Gastroesophageal sphincter (tissue), 4 donors: ENCODE measurements at regions not wholly inside any gene's neighbourhood (a gene's known extent, or its start where the extent isn't known, plus 50 kb on each side); places are given as distances from the start of the nearest gene placed in this dataset.

Experiments used
- ATAC-seq: fragments of 150-250 bp; one replicate; pipeline ENCODE4 v1.9.1; 2016; ENCODE audit warnings: mild to moderate bottlenecking, moderate library complexity
- H3K27ac ChIP-seq, 4 donors: fragments of 200-600 bp; sonication (generic) in 3 of 4; 1 replicate in 3 of 4; 2 replicates in 1 of 4; pipeline ENCODE4 v1.5.1; 2016 to 2019
- H3K27me3 ChIP-seq: fragments of 200-600 bp; sonication (generic); one replicate; pipeline ENCODE4 v1.5.1; 2019
- H3K36me3 ChIP-seq, 2 donors: fragments of 200-600 bp; sonication (generic); one replicate each; pipeline ENCODE4 v1.5.1; 2019; ENCODE audit warnings: control low read depth in 1 of 2
- H3K4me1 ChIP-seq, 3 donors: fragments of 200-600 bp; sonication (generic); 1 replicate in 2 of 3; 2 replicates in 1 of 3; pipeline ENCODE4 v1.5.1; 2016 to 2019; ENCODE audit warnings: control low read depth in 2 of 3
- H3K4me3 ChIP-seq, 2 donors: fragments of 200-600 bp; sonication (generic); one replicate each; pipeline ENCODE4 v1.5.1; 2019; ENCODE audit warnings: mild to moderate bottlenecking in 1 of 2, moderate library complexity in 1 of 2
- H3K9me3 ChIP-seq, 3 donors: fragments of 200-600 bp; sonication (generic); one replicate each; pipeline ENCODE4 v1.5.1; 2017 to 2019; ENCODE audit warnings: control low read depth in 2 of 3
- EP300 ChIP-seq: sonication (generic); formaldehyde crosslinking; IDR thresholded peaks from one replicate; pipeline ENCODE4 v1.6.1; 2017; ENCODE audit warnings: antibody characterized with exemption, mild to moderate bottlenecking
- POLR2A ChIP-seq, 2 donors: fragments of 450-650 bp; IDR thresholded peaks; one replicate each; pipeline ENCODE4 v1.6.1; 2017; ENCODE audit warnings: antibody characterized with exemption in 2 of 2, mild to moderate bottlenecking in 2 of 2, moderate library complexity in 1 of 2
- POLR2AphosphoS5 ChIP-seq: sonication (generic); formaldehyde crosslinking; IDR thresholded peaks from one replicate; pipeline ENCODE4 v1.6.1; 2017; ENCODE audit warnings: antibody characterized with exemption
- WGBS, 2 donors: methylation state at CpG; one replicate each; pipeline ENCODE4 v1.1.5; 2018; ENCODE audit warnings: low coverage in 1 of 2; 5-methylcytosine and 5-hydroxymethylcytosine counted together
- TF ChIP-seq, protein P1 (sequence below), 4 experiments: fragments of 200-600 bp in 2 of 4; fragments of 450-650 bp in 2 of 4; sonication (generic) in 1 of 4; IDR thresholded peaks; one replicate each; pipeline ENCODE4 v1.5.1; 2017 to 2019; ENCODE audit warnings: antibody characterized with exemption in 4 of 4, mild to moderate bottlenecking in 2 of 4, moderate library complexity in 2 of 4

DNA sequence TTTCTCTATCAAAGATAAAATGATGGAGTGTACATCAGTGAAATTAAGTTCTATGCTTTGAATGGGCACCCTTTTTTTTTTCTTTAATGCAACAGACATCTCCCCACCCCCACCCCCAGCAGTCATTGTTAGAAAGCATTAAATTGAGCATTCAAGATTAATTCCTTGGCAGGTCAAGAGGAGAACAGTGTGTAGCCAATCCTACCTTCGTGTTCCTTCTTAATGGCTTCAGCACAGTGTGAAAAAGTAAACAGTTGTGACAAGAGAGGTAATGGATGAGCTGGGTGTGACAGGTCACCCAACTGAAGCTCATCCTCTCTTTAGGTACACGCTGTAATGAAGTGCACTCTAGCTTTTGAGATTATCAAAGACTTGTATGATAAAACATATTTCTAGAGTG lies 198.5 kb upstream of the RARB start:
- H3K36me3 ChIP-seq: no peaks in the 10 kb centered on the region
- TF ChIP-seq POLR2AphosphoS5 (no peak), EP300 (no peak), POLR2A (IDR thresholded peaks at IDR 0.05) (no peak)
- TF ChIP-seq, protein P1, sequence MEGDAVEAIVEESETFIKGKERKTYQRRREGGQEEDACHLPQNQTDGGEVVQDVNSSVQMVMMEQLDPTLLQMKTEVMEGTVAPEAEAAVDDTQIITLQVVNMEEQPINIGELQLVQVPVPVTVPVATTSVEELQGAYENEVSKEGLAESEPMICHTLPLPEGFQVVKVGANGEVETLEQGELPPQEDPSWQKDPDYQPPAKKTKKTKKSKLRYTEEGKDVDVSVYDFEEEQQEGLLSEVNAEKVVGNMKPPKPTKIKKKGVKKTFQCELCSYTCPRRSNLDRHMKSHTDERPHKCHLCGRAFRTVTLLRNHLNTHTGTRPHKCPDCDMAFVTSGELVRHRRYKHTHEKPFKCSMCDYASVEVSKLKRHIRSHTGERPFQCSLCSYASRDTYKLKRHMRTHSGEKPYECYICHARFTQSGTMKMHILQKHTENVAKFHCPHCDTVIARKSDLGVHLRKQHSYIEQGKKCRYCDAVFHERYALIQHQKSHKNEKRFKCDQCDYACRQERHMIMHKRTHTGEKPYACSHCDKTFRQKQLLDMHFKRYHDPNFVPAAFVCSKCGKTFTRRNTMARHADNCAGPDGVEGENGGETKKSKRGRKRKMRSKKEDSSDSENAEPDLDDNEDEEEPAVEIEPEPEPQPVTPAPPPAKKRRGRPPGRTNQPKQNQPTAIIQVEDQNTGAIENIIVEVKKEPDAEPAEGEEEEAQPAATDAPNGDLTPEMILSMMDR (IDR thresholded peaks at IDR 0.05): no peak
- H3K4me1 ChIP-seq: peaks cover 0 to 9% (median 0%) of the 10 kb centered on the region in 3 donors
- no peak overlapping the region for H3K27ac ChIP-seq
- no peaks in the 10 kb centered on the region for H3K9me3 ChIP-seq
- 22 to 60% methylated on average over 1 to 2 of the region's 2 CpGs for WGBS, 2 donors
- no peak for ATAC-seq
- H3K4me3 ChIP-seq: no peak overlapping the region
- no peaks in the 10 kb centered on the region for H3K27me3 ChIP-seq

DNA sequence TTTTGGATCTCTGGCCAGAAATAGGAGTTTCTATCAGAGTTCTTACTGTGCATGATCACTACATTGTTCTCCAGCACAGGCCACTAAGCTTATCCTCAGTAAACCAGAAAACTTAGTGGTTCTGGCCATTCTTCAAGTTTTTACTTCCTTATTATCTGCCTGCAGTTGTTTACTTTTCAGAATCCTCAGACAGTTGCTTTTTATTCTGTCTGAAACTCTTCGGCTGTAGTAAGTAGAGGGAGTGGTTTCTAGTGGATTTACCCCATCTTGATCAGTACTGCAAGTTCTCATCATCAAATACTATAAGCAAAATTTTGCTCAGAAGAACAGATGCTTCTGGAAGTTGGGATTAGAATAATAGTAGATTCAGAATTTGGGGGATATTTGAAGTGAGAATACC lies 193.0 kb upstream of the RARB start:
- WGBS, 2 donors: 0 to 8% methylated on average over 1 of the region's 1 CpG
- TF ChIP-seq EP300 (no peak), POLR2AphosphoS5 (no peak), POLR2A (IDR thresholded peaks at IDR 0.05) (no peak)
- TF ChIP-seq, protein P1 (IDR thresholded peaks at IDR 0.05): no peak
- Histone ChIP-seq H3K9me3 (no peaks in the 10 kb centered on the region), H3K36me3 (no peaks in the 10 kb centered on the region), H3K27ac (no peak overlapping the region), H3K27me3 (no peaks in the 10 kb centered on the region), H3K4me1 (peaks cover 0 to 11% (median 0%) of the 10 kb centered on the region in 3 donors), H3K4me3 (no peak overlapping the region)
- ATAC-seq: no peak

DNA sequence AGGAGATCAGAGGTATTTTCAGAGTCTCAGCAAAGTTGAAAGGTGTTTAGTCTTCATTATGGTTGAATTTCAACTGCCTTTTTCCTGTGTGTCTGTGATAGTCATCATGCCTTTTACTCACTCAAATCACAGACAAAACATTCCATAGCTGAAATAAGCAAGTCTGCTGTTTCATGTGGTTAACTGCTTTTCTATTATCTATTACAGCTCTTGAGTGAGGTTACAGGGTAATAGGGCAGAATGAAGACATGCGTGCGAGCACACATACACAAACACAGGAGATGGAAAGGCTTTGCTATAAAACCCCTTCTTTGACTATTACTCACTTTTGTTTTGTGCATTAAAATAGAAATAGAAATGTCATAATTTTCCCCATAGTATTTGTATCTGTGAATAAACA lies 192.6 kb upstream of the RARB start:
- H3K27me3 ChIP-seq: no peaks in the 10 kb centered on the region
- no peak overlapping the region for H3K4me3 ChIP-seq
- no peak overlapping the region for H3K27ac ChIP-seq
- no peak for ATAC-seq
- WGBS, 2 donors: 72 to 87% methylated on average over 2 of the region's 2 CpGs
- H3K4me1 ChIP-seq: peaks cover 0 to 11% (median 0%) of the 10 kb centered on the region in 3 donors
- H3K36me3 ChIP-seq: no peaks in the 10 kb centered on the region
- H3K9me3 ChIP-seq: no peaks in the 10 kb centered on the region
- TF ChIP-seq, protein P1 (IDR thresholded peaks at IDR 0.05): no peak
- TF ChIP-seq POLR2AphosphoS5 (no peak), POLR2A (IDR thresholded peaks at IDR 0.05) (no peak), EP300 (no peak)

DNA sequence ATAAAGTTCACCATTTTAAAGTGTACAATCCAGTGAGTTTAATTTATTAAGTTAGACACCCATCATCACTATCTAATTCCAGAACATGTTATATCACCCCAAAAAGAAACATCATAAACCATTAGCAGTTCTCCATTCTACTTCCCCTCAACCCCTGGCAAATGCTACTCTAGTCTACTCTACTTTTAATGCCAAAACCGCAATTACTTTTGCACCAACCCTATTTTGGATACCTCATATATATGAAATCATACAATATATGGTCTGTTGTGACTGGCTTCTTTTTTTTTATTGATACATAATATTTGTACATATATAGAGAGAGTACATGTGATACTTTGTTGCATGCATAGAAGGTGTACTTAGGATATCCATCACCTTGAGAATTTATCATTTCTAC lies 190.5 kb upstream of the RARB start:
- no peak overlapping the region for H3K4me3 ChIP-seq
- H3K9me3 ChIP-seq: no peaks in the 10 kb centered on the region
- no peak overlapping the region for H3K27ac ChIP-seq
- peaks cover 0 to 11% (median 0%) of the 10 kb centered on the region in 3 donors for H3K4me1 ChIP-seq
- H3K36me3 ChIP-seq: no peaks in the 10 kb centered on the region
- H3K27me3 ChIP-seq: no peaks in the 10 kb centered on the region
- no peak for ATAC-seq
- WGBS, 2 donors: 90 to 100% methylated on average over 1 of the region's 1 CpG
- TF ChIP-seq POLR2AphosphoS5 (no peak), POLR2A (IDR thresholded peaks at IDR 0.05) (no peak), EP300 (no peak)
- TF ChIP-seq, protein P1 (IDR thresholded peaks at IDR 0.05): no peak

DNA sequence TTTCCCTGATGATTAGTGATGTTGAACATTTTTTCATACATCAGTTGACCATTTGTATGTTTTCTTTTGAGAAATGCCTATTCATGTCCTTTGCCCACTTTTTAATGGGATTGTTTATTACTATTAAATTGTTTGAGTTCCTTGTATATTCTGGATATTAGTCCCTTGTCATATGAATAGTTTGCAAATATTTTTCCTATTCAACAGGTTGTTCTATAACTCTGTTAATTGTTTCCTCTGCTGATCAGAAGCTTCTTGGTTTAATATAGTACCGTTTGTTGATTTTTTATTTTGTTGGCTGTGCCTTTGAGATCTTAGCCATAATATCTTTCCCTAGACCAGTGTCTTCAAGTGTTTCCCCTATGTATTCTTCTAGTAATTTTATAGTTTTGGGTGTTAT lies 189.0 kb upstream of the RARB start:
- no peak overlapping the region for H3K4me3 ChIP-seq
- ATAC-seq: no peak
- 88 to 89% methylated on average over 1 of the region's 1 CpG for WGBS, 2 donors
- TF ChIP-seq, protein P1 (IDR thresholded peaks at IDR 0.05): no peak
- no peak for TF ChIP-seq POLR2AphosphoS5
- no peak for TF ChIP-seq POLR2A (IDR thresholded peaks at IDR 0.05)
- TF ChIP-seq EP300: no peak
- H3K4me1 ChIP-seq: peaks cover 0 to 11% (median 0%) of the 10 kb centered on the region in 3 donors
- H3K27me3 ChIP-seq: no peaks in the 10 kb centered on the region
- H3K27ac ChIP-seq: no peak overlapping the region
- no peaks in the 10 kb centered on the region for H3K36me3 ChIP-seq
- no peaks in the 10 kb centered on the region for H3K9me3 ChIP-seq
